GM18873 (cell line): ENCODE measurements at regions not wholly inside any gene's neighbourhood (a gene's known extent, or its start where the extent isn't known, plus 50 kb on each side); places are given as distances from the start of the nearest gene placed in this dataset.

Source experiments
- ATAC-seq: cut with Tn5 transposase; IDR thresholded peaks from one replicate; pipeline ENCODE4 v1.9.1; 2021; ENCODE audit warnings: mild to moderate bottlenecking, moderate library complexity, moderate number of reproducible peaks; ENCODE audit not compliant: unreplicated experiment, low FRiP score

DNA sequence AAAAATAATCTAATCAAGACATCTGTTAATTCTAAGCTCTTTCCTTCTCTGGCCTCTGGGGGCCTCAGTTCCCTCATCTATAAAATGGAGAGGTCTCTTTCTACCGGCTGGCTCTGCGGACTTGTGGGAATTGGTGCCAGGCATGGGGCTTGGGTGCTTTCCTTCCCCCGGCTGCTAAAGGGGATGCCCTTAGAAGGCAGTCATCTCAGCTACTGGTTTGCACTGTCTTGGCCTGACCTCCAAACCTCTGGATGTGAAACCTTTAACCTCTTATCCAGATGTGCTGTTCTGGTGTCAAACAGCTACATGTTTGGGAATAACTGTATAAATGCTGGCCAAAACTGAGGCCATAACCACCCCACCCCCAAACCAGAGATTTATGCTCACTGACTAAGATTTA is 320.0 kb downstream of the RPS24 start:
- ATAC-seq: no peak

DNA sequence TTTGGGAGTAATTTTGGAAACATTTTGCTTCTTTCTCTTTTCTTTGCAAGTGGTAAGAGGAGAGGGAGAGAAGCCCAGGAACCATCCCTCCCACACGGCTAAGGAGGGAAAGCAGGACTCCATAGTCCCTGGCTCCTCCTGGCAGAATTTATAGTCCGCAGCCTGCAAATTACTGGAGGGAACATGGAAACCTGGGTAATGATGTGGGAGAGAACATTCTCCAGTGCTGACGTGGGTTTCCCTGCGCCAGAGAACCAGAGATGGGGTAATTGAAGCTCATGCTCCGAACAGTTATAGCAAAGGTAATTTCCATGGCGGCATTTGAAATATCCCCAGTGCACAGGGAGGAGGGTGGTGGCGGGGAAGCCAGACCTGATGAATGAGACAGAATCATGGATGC is 320.4 kb downstream of the RPS24 start:
- no peak for ATAC-seq

DNA sequence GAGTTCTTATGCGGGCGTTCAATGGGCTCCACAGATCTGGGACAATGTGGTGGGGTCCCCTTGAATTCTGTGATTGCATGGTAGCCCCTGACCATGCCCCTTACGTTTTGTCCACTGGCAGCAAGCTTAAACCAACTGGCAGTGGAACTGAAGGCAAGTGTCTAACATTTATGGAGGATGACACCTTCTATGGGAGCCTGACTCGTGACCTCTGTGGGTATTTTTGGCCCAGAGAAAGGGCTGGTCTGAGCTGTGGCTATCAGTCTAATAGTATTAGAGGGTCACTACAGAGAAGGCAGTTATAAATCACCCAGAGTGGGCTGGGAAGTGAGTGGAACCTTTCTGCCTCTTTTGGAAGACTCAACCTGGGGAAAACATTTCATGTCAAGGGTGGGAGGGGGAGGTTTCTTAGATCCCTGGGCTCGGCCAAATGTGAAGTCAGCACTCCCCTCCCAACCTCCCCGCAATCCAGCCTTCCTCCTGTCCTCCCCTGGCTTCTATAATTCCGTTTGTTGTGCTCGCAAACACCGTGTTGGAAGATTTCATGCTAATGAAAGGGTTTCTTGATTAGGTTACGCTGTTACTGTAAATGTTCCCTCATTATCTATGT is 322.7 kb downstream of the RPS24 start:
- ATAC-seq: no peak

DNA sequence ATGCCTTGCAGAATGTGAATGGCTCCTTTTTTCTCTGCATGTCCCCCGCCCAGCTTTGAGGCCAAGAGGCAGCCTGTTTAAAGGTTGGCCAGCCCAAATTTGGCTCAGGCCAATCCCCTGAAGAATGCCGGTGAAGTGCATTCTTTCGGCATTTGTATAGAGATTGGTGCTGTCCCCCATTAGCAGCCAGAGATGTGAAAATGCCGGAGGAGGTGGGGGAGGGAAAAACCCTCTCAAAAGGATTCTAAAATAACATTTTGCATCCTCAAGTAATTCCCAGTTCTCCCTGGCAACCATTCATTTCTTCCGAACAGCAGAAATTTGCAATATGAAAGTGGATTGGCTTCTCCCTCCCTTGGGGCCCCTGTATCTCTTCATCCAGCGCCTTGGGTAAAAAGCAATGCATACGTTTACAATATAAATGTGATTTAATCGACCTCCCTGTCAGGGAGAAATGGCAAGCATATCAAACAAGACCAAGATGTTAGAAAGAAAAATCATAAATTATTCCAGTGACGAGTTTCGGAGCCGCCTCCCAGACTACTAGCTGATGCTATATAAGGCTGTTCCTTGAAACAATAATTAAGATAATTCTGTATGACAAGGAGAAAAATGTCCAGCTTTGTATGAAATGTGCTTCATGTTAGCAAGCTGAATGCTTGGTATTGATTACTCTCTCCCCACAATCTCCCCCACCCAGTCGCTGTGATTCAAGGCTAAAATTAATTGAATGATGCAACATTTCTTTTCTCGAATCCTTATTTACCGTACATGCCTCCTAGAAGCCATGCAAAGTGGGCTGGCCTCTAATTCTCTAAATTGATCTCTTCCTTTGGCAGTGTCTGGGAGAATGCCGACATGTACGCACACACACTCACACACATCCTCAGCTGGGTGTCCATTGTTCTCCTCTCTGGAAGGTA is 323.7 kb downstream of the RPS24 start:
- ATAC-seq: no peak

DNA sequence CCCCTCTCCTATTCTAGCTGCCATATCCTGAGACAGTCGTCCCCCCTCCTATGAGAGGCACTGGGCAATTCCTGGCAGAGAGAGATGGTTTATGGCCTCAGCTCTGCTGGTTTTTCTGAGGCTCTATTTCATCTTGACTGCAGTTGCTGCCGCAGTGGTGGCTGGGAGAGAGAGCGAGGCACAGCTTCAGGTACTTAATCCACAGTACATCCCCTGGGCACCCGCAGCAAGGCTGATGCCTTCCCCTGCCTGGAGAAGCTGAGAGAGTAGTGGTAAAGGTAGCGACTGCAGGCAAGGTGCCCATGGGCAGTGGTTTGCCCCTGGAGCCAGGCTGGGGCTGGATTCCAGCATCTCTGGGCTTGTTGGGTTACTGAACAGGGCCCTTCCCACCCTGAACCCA is 324.7 kb downstream of the RPS24 start:
- ATAC-seq: no peak

DNA sequence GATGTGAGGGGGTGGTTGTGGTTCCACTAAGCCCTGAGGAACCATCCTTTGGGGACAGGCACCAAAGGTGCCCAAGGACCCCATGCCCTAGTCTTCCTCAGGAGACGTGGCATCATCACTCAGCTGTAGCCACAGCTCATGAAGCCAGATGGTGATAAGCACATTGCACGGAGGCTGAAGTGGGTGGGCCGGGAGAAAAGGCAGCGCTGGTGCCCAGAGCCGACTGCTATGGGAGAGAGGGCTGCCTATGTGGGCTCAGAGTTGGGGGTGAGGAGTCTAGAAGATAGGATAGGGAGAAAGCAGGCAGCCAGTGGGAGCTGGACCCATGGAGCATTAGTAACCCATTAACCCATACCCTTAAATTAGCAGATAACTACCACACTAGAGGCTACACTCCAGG is 325.3 kb downstream of the RPS24 start:
- no peak for ATAC-seq

DNA sequence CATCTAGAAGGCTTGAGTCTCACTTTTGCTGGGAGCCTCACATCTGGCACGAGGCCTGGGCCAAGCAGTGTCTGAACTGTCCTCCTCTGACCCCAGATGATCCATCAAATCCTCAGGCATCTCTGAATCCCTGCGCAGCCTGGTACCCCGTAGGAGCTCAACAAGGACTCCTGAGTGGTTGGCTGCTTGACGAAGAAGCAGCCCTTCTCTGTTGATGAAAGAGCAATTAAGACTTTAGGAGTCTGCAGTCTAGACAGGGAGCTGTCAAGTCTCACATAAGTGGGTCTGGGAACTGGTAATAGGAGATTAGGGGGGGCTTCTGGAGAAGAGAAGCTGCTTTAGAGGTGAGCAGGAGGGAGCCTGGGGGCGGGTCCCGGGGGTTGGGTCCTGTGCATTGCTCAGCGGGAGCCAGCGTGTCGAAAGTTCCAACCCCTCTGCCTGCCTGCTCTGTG is 326.0 kb downstream of the RPS24 start:
- ATAC-seq: no peak

DNA sequence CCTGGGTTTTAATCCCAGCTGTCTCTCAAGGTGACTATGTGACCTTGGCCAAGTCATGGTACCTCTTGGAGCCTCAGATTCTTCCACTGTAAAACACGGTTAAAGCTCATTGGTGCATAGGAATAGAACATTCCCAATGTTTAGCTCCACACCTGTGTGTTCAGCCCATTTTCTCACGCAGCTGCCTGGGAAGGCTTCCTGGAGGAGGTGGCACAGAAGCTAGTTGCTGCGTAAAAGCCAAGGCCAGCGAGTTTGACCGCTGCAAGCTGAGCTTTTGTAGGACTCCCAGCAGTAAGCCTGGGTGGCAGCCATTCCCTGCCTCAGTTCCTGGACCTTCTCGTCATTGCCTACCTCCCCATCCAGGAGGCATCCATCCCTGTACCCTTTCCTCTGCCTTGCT is 326.6 kb downstream of the RPS24 start:
- no peak for ATAC-seq

DNA sequence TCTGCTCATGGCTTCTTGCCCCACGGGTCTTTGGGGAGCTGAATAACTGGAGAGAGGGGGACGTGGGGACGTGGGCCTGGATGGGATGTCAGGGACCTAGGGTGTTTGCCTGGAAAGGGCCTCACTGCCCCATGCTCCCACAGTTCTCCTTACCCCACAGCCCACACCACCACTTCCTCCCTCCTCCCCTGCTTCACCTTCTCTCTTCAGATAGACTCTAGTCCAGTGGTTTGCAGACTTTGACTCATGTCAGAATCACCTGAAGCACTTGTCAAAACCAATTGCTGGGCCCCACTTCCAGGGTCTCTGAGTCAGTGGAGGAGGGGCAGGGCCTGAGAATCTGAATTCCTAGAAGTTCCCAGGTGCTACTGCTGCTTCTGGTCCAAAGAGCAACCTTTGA is 327.4 kb downstream of the RPS24 start:
- ATAC-seq: no peak

DNA sequence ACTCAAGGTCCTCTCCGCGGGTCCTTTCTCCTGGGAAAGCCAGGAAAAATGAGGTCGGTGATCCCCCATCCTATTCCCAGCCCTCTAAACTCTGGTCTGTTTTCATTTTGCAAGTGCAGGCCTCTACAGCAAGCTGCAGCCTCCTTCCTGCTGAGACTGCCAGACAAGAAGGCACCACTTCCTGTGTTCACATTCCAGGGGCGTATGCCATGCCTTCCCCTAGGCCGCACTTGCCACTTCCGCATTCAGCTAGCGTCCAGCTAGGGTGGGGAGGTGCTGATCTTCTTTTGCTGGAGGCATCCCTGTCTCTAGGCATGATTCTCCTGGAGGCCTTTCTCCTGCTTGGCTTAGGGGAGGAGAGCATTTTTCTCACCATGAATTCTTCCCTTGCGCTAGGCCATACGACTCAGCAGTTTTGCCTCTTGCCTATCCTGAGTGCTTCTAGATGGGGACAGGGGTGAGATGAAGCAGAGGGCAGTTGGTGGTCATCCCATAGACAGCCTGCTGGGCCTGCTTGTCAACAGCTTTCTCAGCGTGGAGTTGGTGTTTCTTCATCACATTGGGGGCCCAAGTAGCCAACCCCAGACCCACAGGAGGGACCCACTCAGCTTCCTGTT is 328.9 kb downstream of the RPS24 start:
- no peak for ATAC-seq

DNA sequence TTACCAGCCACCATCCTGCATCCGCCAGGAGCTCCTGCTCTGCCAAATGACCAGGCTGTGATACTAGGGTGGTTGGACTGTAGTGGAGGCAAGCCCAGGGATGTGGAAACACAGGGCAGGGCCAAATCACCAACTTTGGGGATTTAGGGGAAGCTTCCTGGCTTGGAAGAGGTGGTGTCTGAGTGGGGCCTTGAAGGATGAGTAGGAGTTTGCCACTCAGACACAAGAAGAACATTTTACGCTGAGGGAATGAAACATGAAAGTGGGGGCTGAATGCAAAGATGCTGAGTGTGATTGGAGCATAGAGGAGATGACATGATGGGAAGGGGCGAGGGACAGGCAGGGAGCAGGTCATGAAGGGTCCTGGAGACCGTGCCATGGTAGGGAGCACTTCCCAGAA is 329.5 kb downstream of the RPS24 start:
- no peak for ATAC-seq

DNA sequence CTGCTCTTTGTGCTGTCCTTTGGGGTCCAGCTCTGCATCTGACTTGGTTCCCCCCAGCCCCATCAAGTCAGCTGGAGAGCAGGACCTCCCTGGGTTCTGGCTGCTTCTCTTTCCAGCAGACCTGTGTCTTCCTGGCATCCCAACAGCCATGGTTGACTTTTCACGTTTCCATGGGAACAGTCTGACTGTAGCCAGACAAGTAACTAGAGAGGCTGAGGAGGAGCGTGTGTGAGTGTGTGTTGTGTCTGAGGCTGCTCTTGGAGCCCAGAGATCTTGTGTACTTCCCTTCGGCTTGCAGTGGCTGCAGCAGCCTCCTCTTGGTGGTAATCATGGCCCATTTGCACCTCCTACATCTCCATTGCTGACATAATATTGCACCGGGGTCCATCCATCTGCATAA is 332.0 kb downstream of the RPS24 start:
- no peak for ATAC-seq

DNA sequence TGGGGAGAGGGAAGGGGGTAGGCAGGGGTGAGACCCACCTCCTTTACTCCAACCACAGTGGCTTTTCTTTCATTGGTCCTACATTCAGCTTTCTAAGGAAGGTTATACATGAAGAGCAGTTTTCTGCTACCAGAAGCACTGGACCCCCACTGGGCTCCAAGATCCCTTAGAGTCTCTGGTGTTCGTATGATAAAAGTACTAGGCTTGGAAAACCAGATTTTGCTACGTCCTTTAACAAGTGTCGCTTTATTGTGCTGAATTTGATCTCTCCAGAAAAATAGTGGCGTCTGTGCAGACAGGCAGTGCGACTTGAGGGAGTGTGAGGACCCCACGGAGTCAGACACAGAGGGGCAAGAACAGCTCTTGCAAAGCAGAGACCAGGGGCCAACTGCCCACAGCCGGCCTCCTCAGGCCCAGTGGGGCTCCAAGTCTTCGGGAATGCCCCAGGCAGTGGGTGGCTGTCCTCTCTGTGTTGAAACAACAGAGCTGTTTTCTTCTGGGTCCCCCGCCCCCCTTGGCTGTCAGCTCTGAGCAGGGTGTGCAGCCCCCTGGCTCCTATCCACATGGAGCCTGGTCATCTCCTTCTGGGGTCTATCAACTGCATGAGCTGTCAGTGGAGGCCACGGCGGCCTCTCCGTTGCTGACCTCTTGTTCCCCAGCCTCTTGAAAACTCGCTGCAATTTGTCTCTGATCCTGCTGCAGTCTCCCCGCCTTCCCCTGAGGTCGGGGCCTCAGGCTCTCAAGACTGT is 333.2 kb downstream of the RPS24 start:
- no peak for ATAC-seq

DNA sequence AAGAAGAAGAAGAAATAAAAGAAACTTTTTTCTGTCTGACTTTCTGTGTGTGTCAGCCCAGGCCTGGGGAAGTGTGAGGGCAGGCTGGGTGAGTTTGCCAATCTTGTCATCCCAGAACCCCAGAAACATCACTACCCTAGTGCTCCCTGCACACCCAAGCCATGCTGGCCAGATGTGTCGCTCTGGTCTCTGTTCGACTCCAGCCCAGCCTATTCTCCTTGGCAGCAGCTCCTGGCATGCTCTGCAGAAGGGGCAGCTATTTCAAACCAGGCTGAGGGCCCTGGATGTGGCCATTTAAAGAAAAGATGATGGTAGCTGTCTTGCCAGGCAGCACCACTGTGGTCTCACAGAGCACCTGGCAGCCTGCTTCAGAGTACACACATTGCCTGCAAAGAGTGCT is 334.1 kb downstream of the RPS24 start:
- ATAC-seq: no peak

DNA sequence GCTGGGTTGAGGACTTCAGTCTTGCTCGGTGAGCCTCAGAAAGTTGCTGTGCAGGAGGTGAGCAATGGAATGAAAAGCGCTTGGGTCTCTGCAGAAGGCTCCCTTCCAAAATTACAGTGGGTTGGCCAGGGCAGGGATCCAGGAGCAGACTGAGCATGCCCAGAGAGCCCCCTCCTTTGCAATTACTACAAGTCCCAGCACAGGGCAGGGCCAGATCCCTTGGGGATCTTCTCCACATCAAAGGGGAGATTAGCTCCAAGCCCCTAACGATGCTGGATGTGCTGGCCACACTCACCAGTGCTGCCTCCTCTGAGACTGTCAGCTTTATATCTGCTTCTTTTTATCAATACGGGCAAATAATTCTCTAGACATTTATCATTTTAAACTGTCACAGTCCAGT is 337.5 kb downstream of the RPS24 start:
- no peak for ATAC-seq

DNA sequence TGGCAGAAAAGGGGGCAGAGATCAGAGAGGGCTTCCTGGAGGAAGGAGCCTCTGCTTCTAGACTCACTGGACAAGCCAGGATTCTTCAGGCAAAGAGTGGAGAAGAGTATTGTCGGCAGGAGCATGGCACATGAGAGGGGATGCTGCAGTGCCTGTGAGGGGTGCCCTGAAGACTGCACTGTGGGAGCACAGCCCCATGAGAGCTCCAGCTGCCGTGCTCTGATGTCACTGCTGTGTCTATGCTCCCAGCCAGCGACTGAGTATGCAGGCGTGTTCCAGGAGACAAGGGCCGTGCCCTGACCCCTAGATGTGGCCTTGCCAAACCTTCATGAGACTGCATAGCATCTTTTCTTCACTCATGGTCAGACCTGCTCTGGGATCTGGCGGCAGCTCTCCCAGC is 339.1 kb downstream of the RPS24 start:
- no peak for ATAC-seq

DNA sequence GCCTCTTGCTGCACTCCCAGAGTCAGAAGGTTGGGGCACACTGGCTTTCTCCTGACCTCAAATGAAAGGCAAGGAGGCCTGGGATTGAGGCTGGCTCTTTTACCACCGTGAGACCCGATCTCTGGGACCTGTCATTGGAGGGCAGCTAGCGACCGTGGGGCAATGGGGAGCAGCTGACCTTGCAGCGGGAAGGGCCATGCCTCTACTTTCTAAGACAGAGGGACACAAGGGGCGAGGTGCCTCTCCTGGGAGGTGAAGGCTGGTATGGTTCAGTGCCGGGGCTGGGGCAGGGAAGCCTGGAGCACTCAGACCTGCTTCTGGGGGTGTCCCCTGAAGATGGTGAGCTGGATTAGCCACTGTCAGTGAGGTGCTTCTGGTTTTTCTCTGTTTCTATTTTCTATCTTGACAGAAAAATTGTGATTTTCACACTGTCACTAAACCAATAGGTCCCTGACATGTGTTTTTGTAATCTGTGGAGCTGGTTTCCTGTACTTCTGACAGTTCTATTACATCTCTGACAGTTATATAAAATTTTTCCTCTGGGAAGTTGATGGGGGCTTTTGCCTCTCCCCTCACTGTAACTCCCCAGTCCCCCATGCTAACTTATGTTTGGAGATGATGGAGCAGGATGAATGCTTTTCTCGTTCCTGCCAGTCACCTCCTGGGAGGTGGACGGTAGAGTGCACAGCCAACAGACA is 340.8 kb downstream of the RPS24 start:
- ATAC-seq: no peak

DNA sequence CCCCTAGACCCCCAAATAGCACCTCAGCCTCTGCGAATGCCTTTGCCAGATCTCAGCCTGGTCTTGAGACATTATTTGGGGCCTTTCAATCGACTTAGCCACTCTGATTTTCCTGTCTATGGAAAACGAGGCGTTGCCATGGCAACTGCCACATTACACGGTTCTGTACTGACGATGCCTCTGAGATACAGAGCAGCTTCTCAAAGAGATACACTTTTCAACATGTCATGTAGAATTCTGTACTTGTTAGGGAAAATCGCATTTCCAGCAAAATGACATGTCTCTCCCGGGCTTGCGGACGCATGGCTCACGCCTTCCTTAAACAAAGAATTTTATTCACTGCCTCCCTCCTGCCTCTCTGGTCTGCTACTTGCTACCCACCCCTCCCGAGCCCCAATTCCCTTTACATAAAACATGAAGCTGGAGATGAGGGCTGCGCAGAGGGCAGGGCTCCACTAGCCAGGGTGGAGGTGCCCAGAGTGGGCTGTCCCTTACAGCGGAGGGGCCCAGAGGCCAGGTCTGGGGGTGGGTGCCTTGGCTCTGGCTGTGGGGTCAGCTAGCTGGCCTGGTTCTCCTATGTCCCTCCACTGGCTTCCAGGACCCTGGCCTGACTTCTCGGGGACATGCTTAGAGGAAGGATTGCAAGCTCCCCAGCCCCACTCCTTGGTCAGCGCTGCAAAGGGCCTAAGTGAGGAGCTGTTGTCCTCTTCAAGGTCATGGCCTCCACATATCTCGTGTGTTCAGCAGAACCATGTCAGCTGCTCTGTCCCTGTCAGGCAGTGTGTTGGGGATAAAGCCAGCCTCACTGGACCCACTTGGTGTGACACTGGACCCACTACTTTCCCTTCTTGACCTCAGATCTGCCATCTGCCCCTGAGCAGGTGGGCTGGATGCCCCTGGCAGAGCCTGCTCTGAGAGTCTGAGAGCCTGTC is 342.5 kb downstream of the RPS24 start:
- no peak for ATAC-seq

DNA sequence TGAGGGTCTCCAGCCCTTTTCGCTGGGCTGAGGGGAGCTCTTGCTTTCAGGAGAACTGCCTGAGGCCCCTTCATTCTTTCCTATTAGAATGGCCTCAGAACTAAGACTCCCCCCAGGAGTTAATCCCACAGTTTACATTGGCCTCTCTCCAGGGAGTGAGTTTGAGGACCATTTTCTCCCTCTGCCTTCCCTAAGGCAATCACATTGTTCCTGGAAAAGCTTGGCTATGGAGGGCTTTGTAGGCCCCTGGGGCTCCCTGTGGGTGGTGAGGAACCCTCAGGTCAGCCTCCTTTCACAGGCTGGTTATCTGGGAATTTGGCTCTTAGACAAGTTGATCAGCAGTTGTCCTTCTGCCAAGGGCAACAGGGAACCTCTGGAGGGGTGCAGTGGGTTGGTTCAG is 343.7 kb downstream of the RPS24 start:
- ATAC-seq: no peak
